ENCODE measurements at regions not wholly inside any gene's neighbourhood (a gene's known extent, or its start where the extent isn't known, plus 50 kb on each side); places are given as distances from the start of the nearest gene placed in this dataset.

DNA sequence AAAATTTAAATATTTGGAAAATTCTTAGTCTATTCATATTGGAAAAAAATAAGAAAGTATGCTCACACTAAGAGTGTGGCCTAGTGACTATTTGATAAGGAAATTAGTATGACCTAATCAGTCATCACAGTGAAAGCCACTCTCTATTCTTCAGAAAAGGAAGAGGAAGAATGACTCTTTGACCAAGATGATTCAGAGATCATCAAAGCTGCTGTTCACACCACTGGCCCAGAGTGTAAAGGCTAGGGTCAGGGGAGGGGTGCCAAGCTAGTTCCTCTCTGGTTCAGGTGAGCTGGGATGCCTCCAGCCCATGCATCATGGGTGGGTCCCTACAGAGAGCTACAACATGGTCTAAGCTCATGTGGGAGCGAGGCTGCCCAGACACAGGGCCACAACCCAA lies 396.9 kb upstream of the NDST3 start:
- TF ChIP-seq, protein P1, sequence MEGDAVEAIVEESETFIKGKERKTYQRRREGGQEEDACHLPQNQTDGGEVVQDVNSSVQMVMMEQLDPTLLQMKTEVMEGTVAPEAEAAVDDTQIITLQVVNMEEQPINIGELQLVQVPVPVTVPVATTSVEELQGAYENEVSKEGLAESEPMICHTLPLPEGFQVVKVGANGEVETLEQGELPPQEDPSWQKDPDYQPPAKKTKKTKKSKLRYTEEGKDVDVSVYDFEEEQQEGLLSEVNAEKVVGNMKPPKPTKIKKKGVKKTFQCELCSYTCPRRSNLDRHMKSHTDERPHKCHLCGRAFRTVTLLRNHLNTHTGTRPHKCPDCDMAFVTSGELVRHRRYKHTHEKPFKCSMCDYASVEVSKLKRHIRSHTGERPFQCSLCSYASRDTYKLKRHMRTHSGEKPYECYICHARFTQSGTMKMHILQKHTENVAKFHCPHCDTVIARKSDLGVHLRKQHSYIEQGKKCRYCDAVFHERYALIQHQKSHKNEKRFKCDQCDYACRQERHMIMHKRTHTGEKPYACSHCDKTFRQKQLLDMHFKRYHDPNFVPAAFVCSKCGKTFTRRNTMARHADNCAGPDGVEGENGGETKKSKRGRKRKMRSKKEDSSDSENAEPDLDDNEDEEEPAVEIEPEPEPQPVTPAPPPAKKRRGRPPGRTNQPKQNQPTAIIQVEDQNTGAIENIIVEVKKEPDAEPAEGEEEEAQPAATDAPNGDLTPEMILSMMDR (IDR thresholded peaks at IDR 0.05; ENCODE audit: borderline replicate concordance): no peak
- no peak overlapping the region for H3K4me3 ChIP-seq
- intact Hi-C loops (cut with micrococcal nuclease): no loop called here
- no peaks in the 10 kb centered on the region for H3K36me3 ChIP-seq
- no peak overlapping the region for H3K27ac ChIP-seq (replicated peaks)
- H3K9me3 ChIP-seq (replicated peaks): no peaks in the 10 kb centered on the region
- no peaks in the 10 kb centered on the region for H3K4me1 ChIP-seq
- no peaks in the 10 kb centered on the region for H3K27me3 ChIP-seq (ENCODE audit: low read depth)
- no peak for DNase-seq

GRCh38 chr4:117640836-117641235 lies 393.4 kb upstream of the NDST3 start:
- DNase-seq: no peak
- TF ChIP-seq, protein P1 (IDR thresholded peaks at IDR 0.05; ENCODE audit: borderline replicate concordance): no peak

DNA sequence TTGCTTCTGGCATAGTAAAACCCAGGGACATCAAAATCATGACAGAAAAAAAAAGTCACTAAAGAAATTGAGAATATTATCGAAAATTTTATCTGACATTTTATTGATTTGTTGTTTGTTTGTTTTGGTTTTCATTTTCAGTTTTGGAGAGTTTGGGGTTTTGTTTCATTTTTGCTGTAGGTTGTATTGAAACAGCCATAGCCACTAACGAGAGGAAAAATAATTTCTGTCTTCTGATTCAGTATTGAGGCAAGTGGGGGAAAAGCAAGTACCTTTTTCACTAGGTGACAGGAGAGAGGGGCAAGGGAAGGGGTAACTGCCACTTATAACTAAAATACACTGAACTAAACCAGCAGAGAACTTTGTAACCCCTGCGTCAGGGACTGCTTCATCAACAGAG lies 392.8 kb upstream of the NDST3 start:
- intact Hi-C loops (cut with micrococcal nuclease): no loop called here
- TF ChIP-seq, protein P1 (IDR thresholded peaks at IDR 0.05; ENCODE audit: borderline replicate concordance): no peak
- H3K4me3 ChIP-seq: no peak overlapping the region
- H3K4me1 ChIP-seq: no peaks in the 10 kb centered on the region
- H3K36me3 ChIP-seq: no peaks in the 10 kb centered on the region
- no peak overlapping the region for H3K27ac ChIP-seq (replicated peaks)
- no peak for DNase-seq
- no peaks in the 10 kb centered on the region for H3K27me3 ChIP-seq (ENCODE audit: low read depth)
- H3K9me3 ChIP-seq (replicated peaks): peaks cover 24% of the 10 kb centered on the region

More at GRCh38 chr4:117640836-117641235, 393.4 kb upstream of the NDST3 start:
- intact Hi-C loops (cut with micrococcal nuclease): no loop called here
- Histone ChIP-seq H3K27me3 (ENCODE audit: low read depth) (no peaks in the 10 kb centered on the region), H3K27ac (replicated peaks) (no peak overlapping the region), H3K9me3 (replicated peaks) (peaks cover 17% of the 10 kb centered on the region), H3K4me1 (no peaks in the 10 kb centered on the region), H3K4me3 (no peak overlapping the region), H3K36me3 (no peaks in the 10 kb centered on the region)

DNA sequence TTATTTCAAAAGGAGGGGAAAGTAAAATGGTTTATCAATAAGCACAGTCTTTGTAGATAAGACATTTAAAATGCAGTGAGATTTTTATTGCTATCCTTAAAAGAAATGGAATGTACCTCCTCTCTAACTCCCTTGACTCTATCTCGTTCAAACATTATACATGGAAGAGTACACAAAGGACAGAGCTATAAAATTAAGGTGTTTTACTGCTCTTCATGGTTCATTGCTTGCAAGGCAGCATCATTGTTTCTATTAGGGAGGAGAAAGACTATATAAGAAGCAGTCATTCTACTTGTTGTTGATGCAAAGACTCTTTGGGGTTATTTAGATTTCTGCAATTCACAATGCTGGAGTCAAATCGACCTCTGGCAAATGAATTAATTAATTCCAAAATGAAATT lies 380.2 kb upstream of the NDST3 start:
- H3K36me3 ChIP-seq: no peaks in the 10 kb centered on the region
- intact Hi-C loops (cut with micrococcal nuclease): no loop called here
- TF ChIP-seq, protein P1 (IDR thresholded peaks at IDR 0.05; ENCODE audit: borderline replicate concordance): no peak
- no peak overlapping the region for H3K27ac ChIP-seq (replicated peaks)
- no peaks in the 10 kb centered on the region for H3K27me3 ChIP-seq (ENCODE audit: low read depth)
- no peak for DNase-seq
- peaks cover 9% of the 10 kb centered on the region for H3K9me3 ChIP-seq (replicated peaks)
- H3K4me3 ChIP-seq: no peak overlapping the region
- H3K4me1 ChIP-seq: no peaks in the 10 kb centered on the region

DNA sequence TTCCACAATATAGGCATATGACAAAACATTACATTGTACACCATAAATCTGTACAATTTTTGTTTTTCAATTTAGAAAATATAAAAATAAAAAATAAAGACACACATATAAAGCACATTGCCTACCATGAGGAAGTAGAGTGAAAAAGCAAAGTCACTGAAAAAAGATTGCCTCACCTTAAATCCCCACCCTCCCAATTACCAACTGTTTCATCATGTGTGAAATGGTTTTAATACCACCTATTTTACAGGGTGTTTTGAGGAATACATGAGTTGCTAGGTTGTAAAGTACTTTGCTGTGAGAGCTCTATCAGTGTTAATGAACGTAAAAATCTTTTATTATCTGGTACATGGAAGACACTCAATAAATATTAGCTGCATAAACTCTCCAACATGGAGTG lies 373.6 kb upstream of the NDST3 start:
- no peaks in the 10 kb centered on the region for H3K27me3 ChIP-seq (ENCODE audit: low read depth)
- TF ChIP-seq, protein P1 (IDR thresholded peaks at IDR 0.05; ENCODE audit: borderline replicate concordance): no peak
- no peaks in the 10 kb centered on the region for H3K36me3 ChIP-seq
- H3K9me3 ChIP-seq (replicated peaks): peaks cover 21% of the 10 kb centered on the region
- intact Hi-C loops (cut with micrococcal nuclease): no loop called here
- no peak overlapping the region for H3K4me3 ChIP-seq
- no peak overlapping the region for H3K27ac ChIP-seq (replicated peaks)
- H3K4me1 ChIP-seq: no peaks in the 10 kb centered on the region
- DNase-seq: no peak
